MCF 10A (cell line): ENCODE measurements at regions not wholly inside any gene's neighbourhood (a gene's known extent, or its start where the extent isn't known, plus 50 kb on each side); places are given as distances from the start of the nearest gene placed in this dataset.

ENCODE experiments used
- BruUV-seq: library from RNA; stranded (reverse); fragments of 400-500 nt; replicated peaks from 2 replicates; lab custom pipeline; 2021; lab: Mats Ljungman, UMichigan
- CTCF ChIA-PET: fragments of 300-600 bp; sonication (Branson Sonifier 250); formaldehyde crosslinking; extraction: SDS; loops from one replicate; lab custom pipeline; 2021; ENCODE audit warnings: antibody characterized with exemption, inconsistent platforms; lab: Yijun Ruan, JAX
- POLR2A ChIA-PET: fragments of 300-600, 350-650 bp; sonication (Branson Sonifier 250); formaldehyde crosslinking; extraction: SDS; loops from one replicate; lab custom pipeline; 2020; ENCODE audit warnings: antibody characterized with exemption, inconsistent platforms; lab: Yijun Ruan, JAX
- DNase-seq: peaks from one replicate; pipeline ENCODE4 v3.0.0-alpha.2; 2018; ENCODE audit not compliant: unreplicated experiment
- H3K27ac Mint-ChIP-seq: one replicate; pipeline ENCODE4 v1.8.0; 2022; ENCODE audit warnings: mild to moderate bottlenecking, low read depth, mixed read lengths; ENCODE audit not compliant: unreplicated experiment
- H3K27me3 Mint-ChIP-seq: one replicate; pipeline ENCODE4 v1.8.0; 2022; ENCODE audit warnings: mixed read lengths; ENCODE audit not compliant: insufficient read depth, unreplicated experiment
- H3K36me3 Mint-ChIP-seq: one replicate; pipeline ENCODE4 v1.8.0; 2022; ENCODE audit warnings: mild to moderate bottlenecking, moderate library complexity, mixed read lengths; ENCODE audit not compliant: insufficient read depth, unreplicated experiment
- H3K4me1 Mint-ChIP-seq: one replicate; pipeline ENCODE4 v1.8.0; 2022; ENCODE audit warnings: mixed read lengths; ENCODE audit not compliant: insufficient read depth, unreplicated experiment
- H3K4me3 Mint-ChIP-seq: one replicate; pipeline ENCODE4 v1.8.0; 2022; ENCODE audit warnings: mild to moderate bottlenecking, moderate library complexity, mixed read lengths; ENCODE audit not compliant: unreplicated experiment
- H3K9me3 Mint-ChIP-seq: one replicate; pipeline ENCODE4 v1.8.0; 2022; ENCODE audit warnings: mixed read lengths; ENCODE audit not compliant: unreplicated experiment
- CTCF ChIP-seq: fragments of 200-600 bp; IDR thresholded peaks from one replicate; pipeline ENCODE4 v1.8.0; 2022; ENCODE audit warnings: antibody characterized with exemption, mild to moderate bottlenecking; ENCODE audit not compliant: unreplicated experiment
- intact Hi-C: fragments of 100-400 bp; cut with micrococcal nuclease; formaldehyde crosslinking; loops from 2 replicates; pipeline ENCODE4 v1.14.1; 2022

DNA sequence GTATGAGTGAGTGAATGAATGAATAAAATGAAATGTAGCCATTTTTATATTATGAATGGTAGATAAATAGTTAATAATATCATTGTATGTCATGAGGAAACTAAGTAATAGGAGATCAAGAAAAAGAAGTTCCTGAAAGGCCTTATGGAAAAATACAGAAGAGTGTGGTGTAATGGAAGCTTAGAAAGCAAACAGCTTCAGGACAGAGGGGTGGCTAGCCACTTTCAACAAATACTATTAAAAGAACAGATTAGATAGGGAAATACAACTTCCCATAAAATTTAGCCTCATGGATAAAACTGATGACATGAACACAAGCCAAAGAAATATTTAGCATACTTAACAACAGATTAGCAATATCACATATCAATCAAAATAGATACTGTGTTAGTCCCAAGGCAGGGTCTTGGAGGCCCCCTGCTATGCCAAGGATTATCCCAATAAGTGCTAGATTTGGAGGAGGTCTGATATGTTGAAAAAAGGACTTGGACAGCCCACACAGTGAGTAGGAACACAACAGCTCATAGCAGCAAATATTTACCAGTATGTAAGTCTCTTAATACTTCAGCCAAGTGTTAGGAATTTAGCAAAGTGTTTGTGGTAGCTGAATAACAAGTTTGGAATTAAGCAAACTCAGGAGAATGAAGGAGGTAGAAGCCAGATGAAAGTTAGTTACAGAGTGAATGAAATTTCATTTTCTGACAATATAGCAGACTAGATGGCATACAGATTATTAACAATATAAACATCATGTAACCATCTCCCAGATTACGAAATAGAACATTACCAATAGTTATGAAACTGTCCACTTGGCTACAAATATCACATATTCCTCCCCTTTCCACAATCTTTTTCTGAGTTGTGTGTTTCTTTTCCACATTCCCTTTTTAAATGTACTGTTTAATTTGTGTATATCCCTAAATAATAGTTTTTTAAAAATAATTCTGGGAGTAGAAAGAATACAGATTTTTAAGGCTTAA is 1632.0 kb downstream of the PCDH9 start:
- DNase-seq, result peak; percentile 30
- H3K4me3 Mint-ChIP-seq, result no peak overlapping the region
- intact Hi-C loops, result no loop called here
- peaks cover 14% of the 10 kb centered on the region for H3K4me1 Mint-ChIP-seq
- CTCF ChIA-PET, result no interaction called here
- H3K9me3 Mint-ChIP-seq, result no peaks in the 10 kb centered on the region
- TF ChIP-seq CTCF, result no peak
- no TSS peak for BruUV-seq
- no peaks in the 10 kb centered on the region for H3K36me3 Mint-ChIP-seq
- peak overlapping the region; percentile 73 for H3K27ac Mint-ChIP-seq
- POLR2A ChIA-PET, result no interaction called here
- H3K27me3 Mint-ChIP-seq, result no peaks in the 10 kb centered on the region

DNA sequence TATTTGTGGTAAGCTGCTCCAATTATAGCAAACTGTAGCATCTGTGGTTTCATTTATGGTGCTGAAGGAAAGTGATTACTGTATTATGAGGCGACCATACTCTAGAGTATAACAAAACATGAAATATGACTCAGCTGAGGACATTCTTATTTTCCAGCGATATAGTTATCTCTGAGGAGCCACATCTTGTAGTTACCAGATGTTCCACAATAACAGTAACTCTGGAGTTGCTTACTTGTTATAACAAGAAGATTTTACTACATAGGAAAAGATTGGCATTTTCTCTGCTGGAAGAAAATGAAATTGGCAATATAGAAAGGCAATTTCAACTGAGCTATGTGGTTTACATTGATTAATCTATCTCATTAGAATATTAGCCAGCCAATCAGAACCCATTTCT is 1634.2 kb downstream of the PCDH9 start:
- H3K27me3 Mint-ChIP-seq, result no peaks in the 10 kb centered on the region
- BruUV-seq, result no TSS peak
- no peaks in the 10 kb centered on the region for H3K9me3 Mint-ChIP-seq
- H3K4me1 Mint-ChIP-seq, result peaks cover 14% of the 10 kb centered on the region
- no peak overlapping the region for H3K27ac Mint-ChIP-seq
- no peak overlapping the region for H3K4me3 Mint-ChIP-seq
- ChIA-PET POLR2A (no interaction called here), CTCF (no interaction called here)
- DNase-seq, result no peak
- intact Hi-C loops, result no loop called here
- TF ChIP-seq CTCF, result no peak
- H3K36me3 Mint-ChIP-seq, result no peaks in the 10 kb centered on the region

GRCh38 chr13:65594298-65594781 is 1635.8 kb downstream of the PCDH9 start:
- POLR2A ChIA-PET, result no interaction called here
- CTCF ChIA-PET, result interaction anchor here (0.6 kb wide), 1 partner anchor 271 kb away, joined by 3 read pairs; no protein-coding TSS in a partner anchor

More at GRCh38 chr13:65594298-65594781, 1635.8 kb downstream of the PCDH9 start:
- H3K9me3 Mint-ChIP-seq, result no peaks in the 10 kb centered on the region
- peaks cover 14% of the 10 kb centered on the region for H3K4me1 Mint-ChIP-seq
- intact Hi-C loops, result no loop called here
- TF ChIP-seq CTCF, result no peak
- no peaks in the 10 kb centered on the region for H3K27me3 Mint-ChIP-seq
- no peaks in the 10 kb centered on the region for H3K36me3 Mint-ChIP-seq
- DNase-seq, result no peak
- no peak overlapping the region for H3K27ac Mint-ChIP-seq
- H3K4me3 Mint-ChIP-seq, result no peak overlapping the region
- no TSS peak for BruUV-seq
